Fibroblast of skin of right biceps (primary cell): ENCODE measurements at regions not wholly inside any gene's neighbourhood (a gene's known extent, or its start where the extent isn't known, plus 50 kb on each side); places are given as distances from the start of the nearest gene placed in this dataset.

ENCODE experiments used
- DNase-seq: peaks from one replicate; pipeline ENCODE4 v3.0.0-alpha.2; 2013

GRCh38 chr2:60319031-60319547 is 234.4 kb downstream of the BCL11A start:
- DNase-seq = no peak

- DNase-seq = no peak
Measured at GRCh38 chr2:60318544-60318943, 234.9 kb downstream of the BCL11A start.

GRCh38 chr2:60317844-60318243 is 235.6 kb downstream of the BCL11A start:
- no peak for DNase-seq

- no peak for DNase-seq
Measured at GRCh38 chr2:60317034-60317386, 236.4 kb downstream of the BCL11A start.

- DNase-seq = no peak
Measured at GRCh38 chr2:60316381-60317033, 236.9 kb downstream of the BCL11A start.

- no peak for DNase-seq
Measured at GRCh38 chr2:60313470-60314172, 239.8 kb downstream of the BCL11A start.

GRCh38 chr2:60312618-60313017 is 240.8 kb downstream of the BCL11A start:
- no peak for DNase-seq

GRCh38 chr2:60311524-60311923 is 241.9 kb downstream of the BCL11A start:
- DNase-seq = no peak

GRCh38 chr2:60309941-60310660 is 243.4 kb downstream of the BCL11A start:
- DNase-seq = no peak

- DNase-seq = peak; percentile 10
Measured at GRCh38 chr2:60309336-60309735, 244.1 kb downstream of the BCL11A start.

- DNase-seq = peak; percentile 8
Measured at GRCh38 chr2:60306267-60306861, 247.1 kb downstream of the BCL11A start.

- DNase-seq = no peak
Measured at GRCh38 chr2:60303680-60304079, 249.8 kb downstream of the BCL11A start.

- DNase-seq = no peak
Measured at GRCh38 chr2:60302377-60303126, 250.9 kb downstream of the BCL11A start.

GRCh38 chr2:60301726-60302125 is 251.7 kb downstream of the BCL11A start:
- DNase-seq = no peak

- no peak for DNase-seq
Measured at GRCh38 chr2:60299179-60299578, 254.3 kb downstream of the BCL11A start.

- no peak for DNase-seq
Measured at GRCh38 chr2:60298006-60298696, 255.3 kb downstream of the BCL11A start.

- DNase-seq = peak; percentile 5
Measured at GRCh38 chr2:60297296-60298005, 256.0 kb downstream of the BCL11A start.

GRCh38 chr2:60296219-60296955 is 257.1 kb downstream of the BCL11A start:
- no peak for DNase-seq

- no peak for DNase-seq
Measured at GRCh38 chr2:60295636-60295962, 257.9 kb downstream of the BCL11A start.

- DNase-seq = no peak
Measured at GRCh38 chr2:60294901-60295635, 258.4 kb downstream of the BCL11A start.
